GM19193 (cell line): ENCODE measurements at regions not wholly inside any gene's neighbourhood (a gene's known extent, or its start where the extent isn't known, plus 50 kb on each side); places are given as distances from the start of the nearest gene placed in this dataset.

Source experiments
- POLR2A ChIP-seq: IDR thresholded peaks from 4 replicates; pipeline ENCODE4 v1.6.1; 2011; ENCODE audit not compliant: insufficient read depth, insufficient read length; ENCODE audit errors: extremely low read depth

DNA sequence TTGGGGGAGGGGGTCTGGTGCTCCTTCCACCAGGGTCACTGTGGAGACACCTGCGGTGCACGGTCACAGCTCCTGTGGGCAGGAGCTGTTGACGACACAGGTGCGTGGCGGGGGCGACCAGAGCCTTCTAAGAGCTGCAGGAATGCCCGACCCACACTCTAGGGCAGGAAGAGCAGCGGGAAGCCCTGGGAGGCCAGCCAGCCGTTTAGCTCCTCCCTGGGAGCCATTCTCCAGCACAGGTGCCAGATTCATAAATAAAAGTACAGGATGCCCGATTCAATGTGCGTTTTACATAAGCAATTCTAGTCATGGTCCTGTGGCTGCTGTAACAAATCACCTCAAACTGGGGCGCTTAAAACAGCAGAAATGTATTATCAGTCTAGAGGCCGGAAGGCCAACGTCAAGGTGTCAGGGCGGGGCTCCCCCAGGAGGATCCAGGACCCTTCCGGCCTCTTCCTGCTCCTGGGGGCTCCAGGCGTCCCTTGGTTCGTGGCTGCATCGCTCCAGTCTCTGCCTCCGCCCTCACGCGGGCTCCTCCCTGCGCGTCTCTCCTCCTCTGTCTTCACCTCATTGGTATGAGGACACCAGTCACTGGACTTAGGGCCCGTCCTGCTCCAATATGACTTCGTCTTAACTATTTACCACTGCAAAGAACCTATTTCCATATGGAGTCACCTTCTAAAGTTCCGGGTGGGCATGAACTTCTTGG lies 155.4 kb downstream of the FOXL1 start:
- TF ChIP-seq POLR2A: no peak

DNA sequence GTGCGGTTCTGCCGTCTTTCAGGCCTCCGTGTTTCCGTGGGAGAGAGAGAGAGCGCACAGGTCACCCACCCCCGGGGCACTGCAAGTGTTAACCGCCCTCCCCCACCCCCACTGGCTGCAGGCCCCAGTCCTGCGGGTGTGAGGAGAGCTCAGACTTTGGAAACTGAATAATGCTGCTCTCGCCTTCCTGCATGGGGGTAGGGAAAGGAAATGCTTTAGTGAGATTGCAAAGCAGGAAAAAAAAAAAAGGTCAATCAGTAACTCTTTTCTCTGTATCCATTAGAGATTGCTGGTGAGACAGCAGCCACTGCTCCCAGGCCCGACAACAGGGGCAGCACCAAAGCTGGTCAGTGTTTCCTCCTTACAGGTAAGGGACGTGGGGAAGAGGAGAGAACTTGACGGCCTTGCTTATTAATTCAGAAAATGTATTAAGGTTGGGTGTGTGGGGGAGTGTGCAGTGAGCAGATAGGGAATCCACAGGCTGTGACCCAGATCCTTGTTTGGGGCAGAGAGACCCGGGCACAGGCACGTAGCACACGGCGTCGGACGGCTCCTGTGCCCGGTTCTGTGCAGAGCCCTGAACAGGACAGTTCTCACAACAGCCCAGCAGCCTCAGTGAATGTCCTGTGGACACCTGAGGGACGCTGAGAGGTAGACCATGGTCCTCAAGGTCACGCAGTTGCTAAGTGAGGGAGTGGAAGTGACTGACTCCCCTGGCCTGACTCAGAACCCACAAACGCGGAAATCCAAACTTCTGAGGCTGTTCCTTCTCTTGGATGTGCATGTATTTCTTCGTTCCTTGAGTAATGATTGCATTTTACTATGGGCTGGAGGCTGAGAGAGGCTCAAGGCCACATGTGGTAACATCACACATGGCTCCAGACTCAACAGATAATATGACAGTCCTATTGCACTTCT lies 156.5 kb downstream of the FOXL1 start:
- no peak for TF ChIP-seq POLR2A

DNA sequence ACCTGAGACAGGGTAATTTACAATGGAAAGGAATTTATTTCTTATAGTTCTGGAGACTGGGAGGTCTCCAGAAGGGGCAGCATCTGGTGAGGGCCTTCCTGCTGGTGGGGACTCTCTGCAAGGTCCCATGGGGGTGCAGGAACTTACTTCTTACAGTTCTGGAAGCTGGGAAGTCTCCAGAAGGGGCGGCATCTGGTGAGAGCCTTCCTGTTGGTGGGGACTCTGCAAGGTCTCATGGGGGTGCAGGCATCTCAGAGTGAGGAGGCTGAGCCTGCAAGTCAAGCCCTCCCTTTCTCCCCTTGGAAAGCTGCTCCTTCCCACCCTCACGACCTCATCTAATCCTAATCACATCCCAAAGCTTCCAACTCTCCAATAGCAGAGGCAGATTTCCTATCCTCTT lies 157.4 kb downstream of the FOXL1 start:
- TF ChIP-seq POLR2A: no peak

DNA sequence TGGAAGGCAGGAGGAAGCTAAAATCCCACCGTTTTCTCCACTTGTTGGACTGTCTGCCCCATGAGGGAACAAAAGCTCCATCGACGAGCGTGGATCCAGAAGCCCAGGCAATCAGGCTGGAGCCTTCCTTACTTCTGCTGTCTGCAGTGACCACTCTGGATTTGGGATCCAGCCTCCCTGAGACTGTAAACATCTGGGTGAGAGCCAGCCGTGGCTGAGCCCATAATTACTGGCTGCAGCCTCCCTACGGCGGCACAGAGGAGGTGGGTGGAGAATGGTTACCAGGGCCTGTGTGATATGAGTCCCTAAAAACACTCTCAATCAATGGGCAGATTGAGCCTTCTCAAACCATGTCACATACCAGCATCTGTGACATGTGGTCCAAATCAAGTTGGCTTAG lies 158.2 kb downstream of the FOXL1 start:
- TF ChIP-seq POLR2A: no peak

DNA sequence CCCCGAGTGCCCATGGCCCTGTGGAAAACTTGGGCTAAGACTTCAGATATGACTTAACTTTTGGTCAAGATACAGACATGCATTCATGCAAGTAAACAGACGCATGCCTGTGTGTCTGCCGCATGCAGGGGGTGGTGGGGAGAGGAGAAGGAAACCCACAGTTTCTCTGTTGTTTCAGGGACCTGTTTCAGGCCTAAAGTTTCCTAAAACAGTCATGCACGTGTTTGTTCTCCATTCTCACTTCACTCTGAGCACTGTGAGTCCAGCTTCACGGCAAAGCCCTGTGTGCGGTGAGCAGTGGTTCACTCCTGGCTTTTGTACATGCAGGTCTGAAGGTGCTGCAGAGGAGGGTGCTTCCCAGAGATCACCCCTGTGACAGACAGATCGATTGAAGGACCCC lies 158.7 kb downstream of the FOXL1 start:
- TF ChIP-seq POLR2A: no peak

DNA sequence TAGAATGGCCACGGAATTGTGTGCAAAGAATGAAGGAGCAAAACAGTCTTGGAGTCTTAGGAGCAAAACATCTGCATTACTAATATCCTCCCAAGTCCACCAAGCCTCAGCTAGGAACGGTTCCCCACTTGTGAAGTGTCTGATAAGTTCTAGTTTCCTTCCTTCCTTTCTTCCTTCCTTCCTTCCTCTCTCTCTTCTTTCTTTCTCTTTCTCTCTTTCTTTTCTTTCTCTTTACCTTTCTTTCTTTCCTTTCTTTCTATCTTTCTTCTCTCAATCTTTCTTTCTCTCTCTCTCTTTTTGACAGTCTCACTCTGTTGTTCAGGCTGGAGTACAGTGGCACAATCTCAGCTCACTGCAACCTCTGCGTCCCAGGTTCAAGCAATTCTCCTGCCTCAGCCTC lies 160.8 kb downstream of the FOXL1 start:
- TF ChIP-seq POLR2A: no peak

DNA sequence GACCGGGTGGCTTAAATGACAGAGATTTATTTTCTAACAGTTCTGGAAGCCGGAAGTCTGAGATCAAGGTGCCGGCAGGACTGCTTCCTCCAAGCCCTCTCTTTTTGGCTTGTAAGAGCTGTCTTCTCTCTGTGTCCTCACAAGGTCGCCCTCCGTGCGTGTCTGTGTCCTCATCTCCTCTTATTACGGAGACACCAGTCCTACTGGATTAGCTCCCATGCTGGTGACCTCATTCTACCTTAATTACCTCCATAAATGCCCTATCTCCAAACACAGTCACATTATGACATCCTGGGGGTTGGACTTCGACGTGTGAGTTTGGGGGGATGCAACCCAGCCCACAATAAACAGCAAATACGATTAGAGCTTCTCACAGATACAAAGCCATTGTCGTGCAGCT lies 161.5 kb downstream of the FOXL1 start:
- no peak for TF ChIP-seq POLR2A

DNA sequence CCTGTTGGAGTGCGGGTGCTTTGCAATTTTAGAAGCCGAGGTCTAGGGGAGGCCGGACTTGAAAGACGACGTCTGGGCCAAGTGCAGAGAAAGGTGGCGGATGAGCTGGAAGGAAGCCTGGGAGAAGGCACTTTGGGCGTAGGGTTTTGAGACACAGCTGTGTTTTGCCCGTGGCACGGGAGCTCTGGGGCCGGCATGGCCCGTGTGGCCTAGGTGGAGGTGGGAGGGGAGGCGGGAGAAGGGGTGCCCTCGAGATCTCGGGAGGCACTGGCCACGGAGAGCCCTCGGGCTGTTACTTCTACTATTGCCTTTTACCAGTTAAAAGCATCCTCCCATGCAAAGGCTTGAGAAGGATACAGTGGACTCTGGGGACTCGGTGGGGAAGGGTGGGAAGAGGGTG lies 161.9 kb downstream of the FOXL1 start:
- TF ChIP-seq POLR2A: no peak

DNA sequence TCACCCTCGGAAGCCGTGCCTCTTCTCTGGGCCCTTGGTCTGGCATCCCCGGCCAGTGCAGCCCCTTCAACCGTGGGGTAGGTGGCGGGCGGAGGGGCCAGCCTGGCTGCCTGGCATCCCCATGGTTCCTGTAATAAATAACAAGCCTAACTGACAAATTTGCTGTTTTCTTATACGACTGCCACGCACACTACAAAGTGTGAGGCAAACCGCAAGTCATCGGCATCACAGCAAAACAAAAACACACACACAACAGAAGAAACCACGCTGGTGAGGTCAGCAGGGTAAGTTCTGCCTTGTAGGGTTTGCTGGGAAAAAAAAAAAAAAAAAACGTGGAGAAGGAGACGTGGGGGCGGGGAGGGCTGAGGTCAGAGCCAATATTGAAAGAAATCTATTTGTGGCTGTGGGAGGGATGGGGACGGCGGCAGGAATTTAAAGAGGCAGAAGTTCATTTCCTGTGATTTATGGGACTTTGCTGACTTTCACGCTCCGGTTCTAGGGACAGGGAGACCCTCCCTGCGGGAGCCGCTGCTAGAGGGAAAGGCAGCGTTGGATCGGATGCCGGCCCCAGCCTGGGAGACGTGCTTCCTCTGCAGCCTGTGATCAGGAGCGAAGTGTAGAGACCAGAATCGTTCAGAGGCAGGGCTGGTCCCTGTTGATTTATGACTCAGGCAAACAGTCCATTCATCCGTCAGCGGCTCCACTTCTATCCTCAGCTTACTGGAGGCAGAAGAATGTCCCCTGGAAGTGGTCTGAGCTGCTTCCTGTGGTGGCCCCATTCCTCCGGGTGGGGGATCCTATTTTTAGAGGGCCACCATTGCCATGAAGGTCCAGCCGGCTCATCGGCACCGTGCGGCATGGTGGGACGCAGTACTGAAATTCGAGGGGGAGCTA lies 162.8 kb downstream of the FOXL1 start:
- no peak for TF ChIP-seq POLR2A

DNA sequence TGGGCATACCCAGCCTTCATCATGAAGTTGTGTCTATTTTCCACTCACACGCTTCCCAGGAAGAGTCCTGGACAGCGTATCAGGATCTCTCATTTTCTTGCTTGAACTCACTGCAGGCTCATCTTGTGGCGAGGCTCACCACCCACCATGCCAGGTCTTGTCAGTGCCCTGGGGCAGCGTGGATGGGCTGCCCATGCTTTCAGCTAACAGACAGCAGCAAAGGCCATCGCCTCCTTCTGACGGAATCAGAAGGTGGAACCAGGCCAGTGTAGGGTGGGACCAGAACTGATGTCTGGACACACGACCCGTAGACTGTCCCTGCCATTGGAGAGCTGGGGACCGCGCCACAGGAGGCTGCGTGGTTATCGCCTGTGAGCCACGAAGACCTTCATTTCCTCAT lies 169.4 kb downstream of the FOXL1 start:
- no peak for TF ChIP-seq POLR2A

DNA sequence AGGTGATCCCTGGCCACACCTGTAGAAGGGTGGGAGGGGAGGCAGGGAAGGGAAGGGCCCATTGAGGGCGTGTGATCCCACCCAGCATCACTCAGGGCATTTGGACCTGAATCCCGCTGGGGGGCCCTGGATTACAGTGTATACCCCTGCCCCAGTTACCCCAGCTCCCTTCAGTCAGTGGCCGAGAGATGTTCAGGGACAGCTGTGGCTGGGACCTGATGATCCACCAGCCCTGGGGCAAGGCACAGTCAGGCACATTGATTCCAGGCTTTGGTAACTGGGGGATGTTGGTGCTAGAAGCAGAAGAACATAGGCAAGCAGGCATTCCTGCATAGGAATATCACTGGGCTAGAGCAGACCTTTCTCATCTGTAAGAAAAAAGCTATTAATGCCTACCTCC lies 170.3 kb downstream of the FOXL1 start:
- no peak for TF ChIP-seq POLR2A

DNA sequence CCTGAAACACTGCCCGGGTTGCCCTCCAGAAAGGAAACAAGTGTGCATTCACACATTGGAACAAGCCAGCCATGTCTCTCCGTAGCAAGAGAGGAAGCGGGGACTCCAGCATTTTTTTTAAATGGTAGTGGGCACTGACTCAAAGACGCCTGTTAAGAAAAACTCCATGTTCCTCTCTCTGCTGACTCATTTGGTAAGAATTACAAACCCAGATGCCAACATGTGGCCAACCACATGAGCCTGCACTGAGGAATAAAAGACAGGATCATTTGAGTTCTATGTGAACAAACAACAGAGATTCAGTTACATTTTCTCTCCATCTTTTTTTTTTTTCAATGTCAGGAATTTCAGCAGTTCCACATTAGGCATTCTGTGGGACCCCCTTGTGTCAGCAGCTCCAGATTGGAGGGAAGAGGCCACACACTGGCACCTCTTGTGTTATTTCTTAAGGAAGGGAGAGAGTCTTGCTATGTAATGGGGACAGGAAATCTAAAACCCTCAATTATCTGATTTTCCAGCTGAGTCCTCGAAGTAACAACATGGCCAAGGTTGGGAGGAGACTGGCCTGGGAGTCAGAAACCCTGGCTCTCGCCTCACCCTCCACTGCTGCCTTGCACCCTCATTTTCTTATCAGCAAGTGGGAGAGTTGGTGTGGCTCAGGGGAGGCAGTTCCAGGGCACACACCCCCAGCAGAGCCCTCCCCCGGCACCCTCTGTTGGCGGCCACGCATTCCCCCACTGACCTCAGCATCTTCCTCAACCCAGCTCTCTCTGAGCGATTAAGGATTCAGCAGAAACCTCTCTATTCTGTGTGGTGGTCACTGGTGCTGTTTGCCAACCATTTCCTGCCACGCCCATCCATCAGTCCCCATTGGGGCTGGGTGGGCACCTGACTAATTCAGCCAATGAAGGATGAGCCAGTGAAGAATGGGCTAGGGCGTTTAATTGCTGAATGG lies 173.0 kb downstream of the FOXL1 start:
- TF ChIP-seq POLR2A: no peak

DNA sequence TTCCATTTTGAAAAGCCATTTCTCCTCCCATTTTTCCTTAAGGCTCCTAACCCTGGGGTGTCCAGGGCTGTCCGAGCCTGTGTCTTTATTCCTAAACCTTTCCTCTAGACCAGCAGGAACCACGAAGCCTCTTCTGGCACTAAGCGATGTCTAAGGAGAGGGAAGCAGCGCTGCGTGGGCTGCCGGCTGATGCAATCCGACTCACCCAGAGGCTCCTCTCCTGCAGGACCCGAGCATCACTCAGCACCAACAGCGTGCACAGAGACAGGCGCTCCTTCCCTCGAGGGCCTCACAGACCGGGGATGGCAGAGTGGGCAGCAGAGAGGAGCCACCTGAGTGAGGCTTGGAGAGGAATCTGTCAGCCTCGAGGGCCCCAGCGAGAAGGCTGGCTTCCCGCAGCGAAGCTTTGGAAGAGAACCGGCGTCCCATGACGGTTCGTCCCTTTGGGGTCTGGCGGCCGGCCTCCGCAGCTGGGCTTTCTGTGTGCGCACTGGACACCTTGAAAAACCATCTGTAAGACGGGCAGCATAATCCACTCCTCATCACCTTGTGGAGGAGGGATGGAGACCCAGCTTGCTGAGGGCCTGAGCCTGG lies 174.3 kb downstream of the FOXL1 start:
- TF ChIP-seq POLR2A: no peak

DNA sequence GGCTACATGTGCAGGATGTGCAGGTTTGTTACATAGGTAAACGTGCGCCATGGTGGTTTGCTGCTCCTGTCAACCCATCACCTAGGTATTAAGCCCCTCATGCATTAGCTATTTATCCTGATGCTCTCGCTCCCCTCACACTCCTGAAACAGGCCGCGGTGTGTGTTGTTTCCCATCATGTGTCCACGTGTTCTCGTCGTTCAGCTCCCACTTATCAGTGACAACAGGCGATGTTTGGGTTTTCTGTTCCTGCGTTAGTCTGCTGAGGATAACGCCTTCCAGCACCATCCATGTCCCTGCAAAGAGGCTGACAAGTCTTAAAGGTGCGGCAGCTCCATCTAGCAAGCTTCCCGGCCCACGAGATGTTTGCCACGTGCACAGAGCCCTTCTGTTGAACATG lies 175.1 kb downstream of the FOXL1 start:
- TF ChIP-seq POLR2A: no peak
